Fibroblast of skin of left quadriceps (primary cell): ENCODE measurements at regions not wholly inside any gene's neighbourhood (a gene's known extent, or its start where the extent isn't known, plus 50 kb on each side); places are given as distances from the start of the nearest gene placed in this dataset.
"Not testable (repeated sequence)": the region's sequence is repeated elsewhere in the genome, so short reads cannot be mapped to it uniquely, and the experiment has no call there.

Source experiments
- DNase-seq, 2 experiments: peaks; one replicate each; pipeline ENCODE4 v3.0.0-alpha.2; 2013; ENCODE audit warnings: low read depth in 2 of 2

GRCh38 chr15:92804610-92804936 lies 95.6 kb upstream of the CHD2 start:
- not testable (repeated sequence) for DNase-seq

DNA sequence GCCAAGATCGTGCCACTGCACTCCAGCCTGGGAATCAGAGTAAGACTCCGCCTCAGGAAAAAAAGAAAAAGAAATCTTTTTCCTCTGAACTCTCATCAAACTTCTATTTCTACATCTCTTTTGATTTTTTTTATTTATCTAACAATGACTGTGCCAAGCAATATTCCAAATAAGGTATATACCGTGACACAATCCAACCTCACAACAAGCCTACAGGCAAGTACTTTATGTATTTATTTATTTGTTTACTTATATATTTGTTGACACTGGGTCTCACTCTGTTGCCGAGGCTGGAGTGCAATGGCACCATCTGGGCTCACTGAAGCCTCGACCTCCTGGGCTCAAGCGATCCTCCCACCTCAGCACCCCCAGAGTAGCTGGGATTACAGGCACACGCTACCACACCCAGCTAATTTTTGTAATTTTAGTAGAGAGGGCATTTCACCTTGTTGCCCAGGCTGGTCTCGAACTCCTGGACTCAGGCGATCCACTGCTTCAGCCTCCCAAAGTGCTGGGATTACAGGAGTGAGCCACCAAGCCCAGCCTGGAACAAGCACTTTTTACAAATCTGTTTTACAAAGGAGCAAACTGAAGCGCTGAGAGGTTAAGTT lies 94.9 kb upstream of the CHD2 start:
- no peak for DNase-seq

DNA sequence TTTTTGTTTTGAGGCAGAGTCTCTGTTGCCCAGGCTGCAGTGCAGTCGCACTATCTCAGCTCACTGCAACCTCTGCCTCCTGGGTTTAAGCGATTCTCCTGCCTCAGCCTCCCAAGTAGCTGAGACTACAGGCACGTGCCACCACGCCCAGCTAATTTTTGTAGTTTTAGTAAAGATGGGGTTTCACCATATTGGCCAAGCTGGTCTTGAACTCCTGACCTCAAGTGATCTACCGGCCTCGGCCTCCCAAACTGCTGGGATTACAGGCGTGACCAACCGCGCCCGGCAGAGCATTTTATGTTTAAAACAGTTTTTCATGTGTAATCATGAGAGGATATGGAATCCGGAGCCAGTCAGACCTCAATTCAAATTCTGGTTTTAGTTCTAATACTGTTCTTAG lies 94.0 kb upstream of the CHD2 start:
- DNase-seq, result not testable (repeated sequence)

DNA sequence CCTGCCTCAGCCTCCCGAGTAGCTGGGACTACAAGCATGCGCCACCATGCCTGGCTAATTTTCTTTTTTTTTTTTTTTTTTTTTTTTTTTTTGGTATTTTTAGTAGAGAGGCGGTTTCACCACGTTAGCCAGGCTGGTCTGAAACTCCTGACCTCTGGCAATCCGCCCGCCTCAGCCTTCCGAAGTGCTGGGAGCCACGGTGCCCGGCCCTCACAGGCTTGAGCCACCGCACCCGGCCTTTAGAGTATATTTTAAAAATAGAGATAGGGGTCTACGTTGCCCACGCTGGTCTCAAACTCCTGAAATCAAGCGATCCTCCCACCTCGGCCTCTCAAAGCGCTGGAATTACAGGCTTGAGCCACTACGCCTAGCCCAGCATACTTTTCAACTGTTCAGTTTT lies 93.4 kb upstream of the CHD2 start:
- DNase-seq, result no peak

DNA sequence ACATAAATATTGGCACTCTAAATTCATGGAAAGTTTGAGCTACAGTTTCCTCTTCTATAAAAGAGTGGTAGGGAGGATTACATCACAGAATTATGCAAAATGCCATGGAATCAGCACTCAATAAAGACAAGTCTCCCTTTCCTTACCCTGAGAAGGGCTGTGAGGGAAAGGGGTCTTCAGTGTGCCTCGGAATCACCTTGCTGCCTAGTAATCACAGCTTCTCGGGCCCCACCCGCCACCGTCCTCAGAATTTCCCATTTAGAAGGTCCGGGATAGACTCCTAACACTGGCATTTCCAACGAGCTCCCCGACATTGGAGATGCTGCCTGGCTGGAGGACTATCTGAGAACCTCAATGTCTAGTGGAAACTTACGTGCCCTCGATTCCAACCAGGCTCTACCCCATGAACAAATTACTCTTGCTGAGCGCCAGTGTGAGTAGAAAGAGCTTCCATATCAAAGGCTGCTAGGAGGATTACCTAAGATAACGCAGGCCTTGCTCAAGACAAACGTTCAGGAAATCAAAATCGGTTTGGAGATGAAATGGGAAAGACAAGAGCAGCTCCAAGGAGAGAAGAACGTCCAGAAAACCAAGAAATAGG lies 92.1 kb upstream of the CHD2 start:
- DNase-seq, result no peak

GRCh38 chr15:92808598-92809063 lies 91.5 kb upstream of the CHD2 start:
- no peak for DNase-seq

DNA sequence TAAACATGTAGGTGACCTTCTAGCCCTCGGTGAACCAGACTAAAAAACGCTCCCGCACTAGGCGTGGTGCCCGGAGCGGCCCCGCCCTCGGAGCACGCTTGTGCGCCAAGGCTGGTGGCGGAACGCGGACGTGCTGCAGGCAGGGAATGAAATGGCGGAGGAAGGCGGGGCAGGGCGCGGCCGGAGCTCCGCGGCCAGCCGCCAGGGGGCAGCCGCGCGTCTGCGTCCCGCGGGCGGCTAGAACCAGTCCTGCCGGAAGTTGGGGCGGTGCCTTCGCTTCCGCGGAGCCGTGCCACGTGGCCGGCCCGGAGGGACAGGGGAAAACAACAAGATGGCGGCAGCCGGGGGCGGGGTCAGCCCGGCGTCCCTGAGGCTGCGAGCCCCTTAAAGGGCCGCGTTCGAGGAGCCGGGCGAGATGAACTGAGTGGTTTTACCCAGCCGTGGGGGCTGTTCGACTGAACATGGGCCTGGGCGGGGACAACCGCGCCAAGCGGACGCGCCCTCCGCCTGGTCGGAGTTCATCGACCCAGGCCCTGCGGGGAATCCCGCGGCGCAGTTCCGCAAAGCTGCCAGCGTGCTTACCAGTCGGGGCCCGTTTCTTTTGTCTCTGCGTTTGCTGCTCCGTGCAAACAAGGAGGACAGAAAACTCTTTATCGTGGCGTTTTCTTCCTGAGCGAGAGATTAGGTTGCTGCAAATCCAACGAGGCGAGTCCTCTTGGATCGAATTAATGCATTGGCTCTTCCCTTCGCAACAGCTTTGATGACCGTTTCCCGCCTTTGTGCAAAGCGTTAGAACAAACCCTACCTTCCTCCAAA lies 90.9 kb upstream of the CHD2 start:
- peak; percentile 93 to 94 for DNase-seq

GRCh38 chr15:92809880-92810361 lies 90.2 kb upstream of the CHD2 start:
- no peak for DNase-seq

DNA sequence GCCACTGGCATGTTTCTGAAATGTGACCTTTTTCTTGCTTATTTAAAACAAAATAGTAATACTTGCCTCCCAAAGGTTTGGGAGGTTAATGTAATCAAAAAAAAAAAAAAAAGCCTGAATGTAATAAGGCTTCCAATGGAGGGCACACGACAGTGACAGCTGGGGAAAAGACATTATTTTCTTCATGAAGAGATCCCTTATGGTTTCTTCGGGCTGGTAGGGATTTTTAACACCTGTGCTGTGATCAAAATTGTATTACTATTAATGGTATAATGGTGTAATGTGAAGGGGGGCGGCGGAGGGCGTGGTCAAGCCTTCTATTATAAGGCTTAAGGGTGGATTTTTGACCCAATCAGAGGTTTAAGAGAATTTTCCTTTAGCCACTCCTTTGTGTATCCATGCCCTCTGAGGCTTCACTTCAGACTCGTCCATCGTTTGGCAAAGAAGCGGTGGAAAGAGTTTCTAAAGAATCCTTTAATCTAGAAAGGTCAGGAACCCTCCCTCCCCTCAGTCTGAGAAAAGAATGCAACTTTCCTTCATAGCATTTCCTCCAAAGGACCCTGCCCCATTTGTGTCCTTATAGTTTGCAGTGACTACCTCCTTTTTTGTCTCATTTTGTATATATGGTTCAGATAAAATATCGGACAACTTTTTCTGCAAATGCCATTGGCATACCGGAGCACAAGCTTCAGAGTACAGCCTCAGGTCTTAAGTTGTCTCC lies 89.5 kb upstream of the CHD2 start:
- no peak for DNase-seq

GRCh38 chr15:92811148-92811913 lies 88.8 kb upstream of the CHD2 start:
- DNase-seq, result no peak

- no peak for DNase-seq
These were observed 87.9 kb upstream of the CHD2 start for GRCh38 chr15:92812271-92812670.

DNA sequence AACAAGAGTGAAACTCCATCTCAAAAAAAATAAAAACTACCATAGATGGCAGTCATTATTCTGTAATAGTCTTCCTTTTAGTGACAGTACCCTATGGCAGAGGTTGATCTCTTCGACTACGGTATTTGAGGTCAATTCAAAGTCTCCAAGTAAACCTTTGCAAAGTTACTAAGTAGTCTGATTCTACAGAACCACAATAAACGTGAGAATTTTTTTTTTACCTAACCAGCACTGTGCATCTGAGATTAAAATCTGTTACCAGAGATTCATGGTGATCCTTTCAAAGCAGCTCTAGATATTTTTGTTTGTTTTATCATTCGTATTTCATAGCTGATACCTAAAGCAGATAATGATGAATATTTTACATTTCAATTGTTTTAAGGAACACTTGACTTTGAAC lies 86.6 kb upstream of the CHD2 start:
- DNase-seq, result no peak

DNA sequence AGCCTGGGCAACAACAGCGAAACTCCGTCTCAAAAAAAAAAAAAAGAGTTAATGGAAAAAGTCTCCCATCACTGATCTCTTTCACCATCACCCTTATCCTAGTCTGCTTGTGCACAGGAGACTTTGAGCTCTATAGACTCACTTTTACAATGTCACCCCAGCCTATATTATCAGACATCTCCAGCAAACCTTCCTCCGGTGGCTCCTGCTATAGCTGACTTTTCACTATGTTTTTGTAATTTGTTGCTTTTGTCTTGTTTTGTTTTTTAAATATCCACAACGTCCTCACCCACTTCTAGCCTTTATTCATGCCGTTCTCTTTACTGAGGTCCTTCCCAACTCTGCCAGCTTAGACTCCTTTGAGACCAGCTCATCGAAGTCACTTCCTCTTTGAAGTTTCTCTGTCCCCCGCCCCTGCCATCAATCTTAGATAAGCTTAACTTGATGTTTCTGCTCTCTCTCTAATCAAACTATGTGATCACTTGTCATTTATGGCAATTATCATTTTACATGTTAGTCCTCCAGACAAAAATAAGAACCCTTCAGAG lies 82.7 kb upstream of the CHD2 start:
- no peak for DNase-seq

DNA sequence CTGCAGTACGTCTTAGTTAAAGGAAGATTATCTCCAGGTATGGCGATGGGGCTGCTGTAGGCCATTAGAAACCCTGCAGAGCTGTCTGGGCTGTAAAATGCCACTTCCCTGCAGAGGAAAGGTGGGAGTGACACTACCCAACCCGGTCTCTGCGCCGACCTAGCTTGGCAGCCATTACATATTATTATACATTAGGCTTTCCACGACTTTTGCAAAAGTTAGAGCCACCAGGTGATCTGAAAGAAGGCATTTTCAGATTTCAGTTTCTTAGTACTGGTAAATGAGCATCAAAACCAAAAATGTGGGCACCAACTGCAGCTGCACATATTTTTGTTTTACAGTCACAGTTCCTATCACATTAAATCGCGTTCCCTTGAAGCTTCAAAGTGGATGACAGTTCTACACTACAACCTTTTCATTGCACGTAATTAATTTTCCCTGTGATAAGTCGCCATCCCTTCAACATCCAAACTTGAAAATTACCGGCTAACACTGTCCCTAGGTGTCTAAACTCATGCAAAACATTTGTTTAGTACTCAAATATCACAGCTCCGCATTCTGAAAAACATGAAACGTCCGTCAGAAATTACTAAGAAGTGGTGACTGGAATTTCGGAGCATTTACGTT lies 81.4 kb upstream of the CHD2 start:
- DNase-seq, result no peak

DNA sequence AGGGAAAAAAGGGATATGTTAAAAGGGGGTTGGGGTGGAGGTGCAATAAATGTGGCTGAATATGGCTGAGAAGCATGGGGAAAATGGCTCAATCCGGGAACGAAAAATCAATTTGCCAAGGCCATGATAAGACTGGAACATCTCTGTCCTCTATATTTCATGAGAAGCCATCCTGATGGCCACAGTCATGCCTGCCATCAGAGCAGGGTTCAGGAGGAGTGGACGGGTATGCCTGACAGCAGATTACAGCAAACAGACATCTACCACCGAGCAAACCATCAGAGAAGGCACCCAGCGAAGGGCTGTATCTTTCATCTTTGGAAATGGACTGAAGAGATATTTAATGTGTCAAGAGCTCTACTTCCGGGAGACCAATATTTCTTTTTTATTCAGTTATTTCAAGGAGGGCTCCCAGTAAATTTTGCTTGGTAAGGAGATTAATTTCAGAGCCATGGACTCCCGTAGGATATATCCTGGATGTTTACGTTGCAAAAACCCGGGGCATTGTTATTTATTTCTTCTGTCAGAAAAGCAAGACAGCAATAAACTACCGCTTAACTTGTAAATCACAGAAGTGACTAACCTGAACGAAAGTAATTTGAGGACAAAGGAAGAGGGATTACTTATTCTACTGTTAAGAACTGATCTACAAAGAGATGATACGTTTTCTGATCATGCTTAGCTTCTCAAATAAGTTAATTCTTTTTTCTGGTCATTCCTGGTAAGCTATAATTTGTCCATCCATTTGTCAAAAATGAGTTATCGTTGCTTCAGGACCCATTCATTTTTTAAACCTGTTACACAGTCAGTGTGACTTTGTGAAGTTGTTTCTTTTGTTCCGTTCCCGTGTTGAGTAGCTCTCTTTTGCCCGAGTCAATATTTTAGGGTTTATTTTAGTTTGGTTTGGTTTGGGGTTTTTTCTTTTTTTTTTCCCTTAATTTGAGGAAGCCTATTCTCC lies 80.6 kb upstream of the CHD2 start:
- DNase-seq, result no peak

- DNase-seq, result peak; percentile 78 to 81
These were observed 79.7 kb upstream of the CHD2 start for GRCh38 chr15:92820236-92821021.

GRCh38 chr15:92821491-92822116 lies 78.5 kb upstream of the CHD2 start:
- no peak for DNase-seq
